ENCODE measurements at regions not wholly inside any gene's neighbourhood (a gene's known extent, or its start where the extent isn't known, plus 50 kb on each side); places are given as distances from the start of the nearest gene placed in this dataset.

- Mint-ChIP-seq H3K4me1 (no peaks in the 10 kb centered on the region), H3K36me3 (no peaks in the 10 kb centered on the region), H3K4me3 (no peak overlapping the region), H3K27me3 (no peaks in the 10 kb centered on the region), H3K9me3 (ENCODE audit: low read depth) (peaks cover 6% of the 10 kb centered on the region), H3K27ac (no peak overlapping the region)
- no peak for DNase-seq
- CTCF ChIA-PET, result no interaction called here
- ATAC-seq, result no peak
Observed at GRCh38 chr2:103451283-103451682, 689.5 kb downstream of the TMEM182 start.

- no peak overlapping the region for H3K4me3 Mint-ChIP-seq
- CTCF ChIA-PET, result no interaction called here
- no peaks in the 10 kb centered on the region for H3K27me3 Mint-ChIP-seq
- H3K9me3 Mint-ChIP-seq (ENCODE audit: low read depth), result peaks cover 5% of the 10 kb centered on the region
- H3K36me3 Mint-ChIP-seq, result no peaks in the 10 kb centered on the region
- DNase-seq, result no peak
- H3K4me1 Mint-ChIP-seq, result no peaks in the 10 kb centered on the region
- ATAC-seq, result no peak
- no peak overlapping the region for H3K27ac Mint-ChIP-seq
Observed at GRCh38 chr2:103459283-103459682, 697.5 kb downstream of the TMEM182 start.

DNA sequence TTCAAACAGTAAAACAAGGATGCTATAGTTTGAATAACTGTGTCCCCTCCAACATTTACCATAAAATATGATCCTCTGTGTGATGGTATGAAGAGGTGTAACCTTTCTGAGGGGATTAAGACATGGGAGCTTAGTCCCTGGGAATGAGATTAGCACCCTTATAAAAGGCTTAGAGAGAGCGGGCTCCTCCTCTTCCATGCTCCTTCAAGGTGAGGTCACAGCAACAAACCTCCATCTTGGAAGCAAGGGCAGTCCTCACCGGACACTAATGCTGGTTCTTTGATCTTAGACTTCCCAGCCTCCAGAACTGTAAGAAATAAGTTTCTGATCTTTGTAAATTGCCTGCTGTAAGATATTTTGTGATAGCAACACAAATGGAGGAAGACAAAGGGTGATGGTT, 700.3 kb downstream of the TMEM182 start:
- DNase-seq, result no peak
- Mint-ChIP-seq H3K4me3 (no peak overlapping the region), H3K27ac (no peak overlapping the region), H3K4me1 (no peaks in the 10 kb centered on the region), H3K27me3 (no peaks in the 10 kb centered on the region), H3K9me3 (ENCODE audit: low read depth) (peaks cover 8% of the 10 kb centered on the region), H3K36me3 (no peaks in the 10 kb centered on the region)
- no peak for ATAC-seq
- CTCF ChIA-PET, result no interaction called here

- no peaks in the 10 kb centered on the region for H3K27me3 Mint-ChIP-seq
- no peak overlapping the region for H3K27ac Mint-ChIP-seq
- CTCF ChIA-PET, result no interaction called here
- DNase-seq, result no peak
- H3K9me3 Mint-ChIP-seq (ENCODE audit: low read depth), result peaks cover 8% of the 10 kb centered on the region
- H3K4me3 Mint-ChIP-seq, result no peak overlapping the region
- no peak for ATAC-seq
- H3K4me1 Mint-ChIP-seq, result no peaks in the 10 kb centered on the region
- H3K36me3 Mint-ChIP-seq, result no peaks in the 10 kb centered on the region
Observed at GRCh38 chr2:103462712-103463111, 700.9 kb downstream of the TMEM182 start.

GRCh38 chr2:103464831-103465230, 703.0 kb downstream of the TMEM182 start:
- H3K27ac Mint-ChIP-seq, result no peak overlapping the region
- ATAC-seq (no peak), DNase-seq (no peak)
- peaks cover 8% of the 10 kb centered on the region for H3K9me3 Mint-ChIP-seq (ENCODE audit: low read depth)
- no peaks in the 10 kb centered on the region for H3K36me3 Mint-ChIP-seq
- H3K4me1 Mint-ChIP-seq, result no peaks in the 10 kb centered on the region
- H3K27me3 Mint-ChIP-seq, result no peaks in the 10 kb centered on the region
- CTCF ChIA-PET, result no interaction called here
- H3K4me3 Mint-ChIP-seq, result no peak overlapping the region

- Mint-ChIP-seq H3K4me1 (no peaks in the 10 kb centered on the region), H3K9me3 (ENCODE audit: low read depth) (peaks cover 8% of the 10 kb centered on the region), H3K36me3 (no peaks in the 10 kb centered on the region), H3K4me3 (no peak overlapping the region), H3K27ac (no peak overlapping the region), H3K27me3 (no peaks in the 10 kb centered on the region)
- ATAC-seq (no peak), DNase-seq (no peak)
- CTCF ChIA-PET, result no interaction called here
Observed at GRCh38 chr2:103469800-103470199, 708.0 kb downstream of the TMEM182 start.

- H3K4me3 Mint-ChIP-seq, result no peak overlapping the region
- CTCF ChIA-PET, result no interaction called here
- no peak overlapping the region for H3K27ac Mint-ChIP-seq
- ATAC-seq, result no peak
- no peaks in the 10 kb centered on the region for H3K4me1 Mint-ChIP-seq
- peaks cover 16% of the 10 kb centered on the region for H3K9me3 Mint-ChIP-seq (ENCODE audit: low read depth)
- no peaks in the 10 kb centered on the region for H3K36me3 Mint-ChIP-seq
- H3K27me3 Mint-ChIP-seq, result no peaks in the 10 kb centered on the region
- DNase-seq, result no peak
Observed at GRCh38 chr2:103484906-103485305, 723.1 kb downstream of the TMEM182 start.

DNA sequence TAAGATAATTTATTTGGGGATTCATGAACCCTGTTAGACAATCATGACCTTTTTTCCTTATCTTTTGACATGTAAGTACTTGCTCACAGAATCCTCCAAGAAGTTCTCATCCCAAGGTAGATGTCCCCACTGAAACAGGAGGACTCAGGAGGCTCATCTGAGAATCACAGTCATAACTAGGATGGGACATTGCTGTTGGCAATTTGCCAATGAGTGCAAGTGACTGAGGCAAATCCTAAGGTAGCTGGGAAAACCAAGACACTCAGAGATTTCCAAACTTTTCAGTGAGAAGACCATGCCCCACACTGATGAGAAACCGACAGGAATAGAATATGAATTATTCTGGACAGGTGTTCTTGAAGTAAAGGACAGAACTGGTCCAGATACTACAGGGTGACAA, 735.0 kb downstream of the TMEM182 start:
- Mint-ChIP-seq H3K36me3 (no peaks in the 10 kb centered on the region), H3K9me3 (ENCODE audit: low read depth) (peaks cover 11% of the 10 kb centered on the region), H3K4me3 (no peak overlapping the region), H3K27me3 (no peaks in the 10 kb centered on the region), H3K27ac (no peak overlapping the region), H3K4me1 (no peaks in the 10 kb centered on the region)
- ATAC-seq, result no peak
- CTCF ChIA-PET, result no interaction called here
- no peak for DNase-seq

DNA sequence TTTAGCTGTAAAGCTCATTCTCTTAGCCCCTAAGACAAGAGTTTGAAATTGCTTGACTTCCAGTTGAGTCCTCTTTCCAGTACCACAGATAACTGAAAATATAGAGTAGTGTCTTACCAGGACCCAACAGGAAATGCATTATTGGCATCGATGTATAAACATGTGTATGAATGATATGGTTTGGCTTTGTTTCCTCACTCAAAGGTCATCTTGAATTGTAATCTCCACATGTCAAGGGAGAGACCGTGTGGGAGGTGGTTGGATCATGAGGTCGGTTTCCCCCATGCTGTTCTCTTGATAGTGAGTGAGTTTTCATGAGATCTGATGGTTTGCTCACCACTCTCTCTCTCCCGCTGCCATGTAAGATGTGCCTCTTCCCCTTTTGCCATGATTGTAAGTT, 745.0 kb downstream of the TMEM182 start:
- no peaks in the 10 kb centered on the region for H3K4me1 Mint-ChIP-seq
- H3K4me3 Mint-ChIP-seq, result no peak overlapping the region
- H3K27ac Mint-ChIP-seq, result no peak overlapping the region
- CTCF ChIA-PET, result no interaction called here
- no peak for ATAC-seq
- no peaks in the 10 kb centered on the region for H3K27me3 Mint-ChIP-seq
- no peak for DNase-seq
- H3K36me3 Mint-ChIP-seq, result no peaks in the 10 kb centered on the region
- H3K9me3 Mint-ChIP-seq (ENCODE audit: low read depth), result peaks cover 5% of the 10 kb centered on the region

DNA sequence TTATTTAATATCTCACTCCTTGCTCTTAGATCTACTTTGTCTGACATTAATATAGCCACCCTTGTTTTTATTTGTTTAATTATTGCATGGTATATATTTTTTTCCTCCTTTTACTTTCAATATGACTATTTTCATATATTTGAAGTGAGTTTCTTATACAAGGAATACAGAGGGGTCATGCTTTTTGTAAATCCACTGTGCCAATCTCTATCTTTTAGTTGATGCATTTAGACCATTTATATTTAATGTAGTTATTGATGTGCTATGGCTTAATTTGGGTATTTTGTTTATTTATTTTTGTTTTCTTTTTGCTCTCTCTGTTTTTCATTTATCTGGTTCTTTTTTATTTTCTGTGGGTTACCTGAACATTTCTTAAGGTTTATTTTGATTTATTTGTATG, 750.6 kb downstream of the TMEM182 start:
- Mint-ChIP-seq H3K27ac (no peak overlapping the region), H3K9me3 (ENCODE audit: low read depth) (peaks cover 10% of the 10 kb centered on the region), H3K27me3 (no peaks in the 10 kb centered on the region), H3K4me3 (no peak overlapping the region), H3K36me3 (no peaks in the 10 kb centered on the region), H3K4me1 (no peaks in the 10 kb centered on the region)
- ATAC-seq, result no peak
- CTCF ChIA-PET, result no interaction called here
- DNase-seq, result no peak

DNA sequence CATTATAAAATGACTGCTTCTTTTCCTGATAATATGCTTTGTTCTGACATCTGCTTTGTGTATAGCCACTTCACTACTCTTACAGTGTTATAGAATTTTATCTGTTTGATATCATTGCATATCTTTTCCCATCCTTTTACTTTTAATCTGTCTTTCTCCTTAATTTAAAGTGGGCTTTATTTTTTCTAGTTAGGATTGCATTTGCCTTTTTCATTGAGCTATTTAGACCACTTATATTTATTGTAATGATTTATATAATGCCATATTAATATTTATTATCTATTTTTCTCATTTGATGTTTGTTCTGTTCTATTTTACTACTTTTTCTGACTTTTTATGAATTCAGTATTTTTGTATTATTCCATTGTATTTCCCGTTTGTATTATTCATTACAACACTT, 758.7 kb downstream of the TMEM182 start:
- DNase-seq (no peak), ATAC-seq (no peak)
- Mint-ChIP-seq H3K9me3 (ENCODE audit: low read depth) (peaks cover 6% of the 10 kb centered on the region), H3K27ac (no peak overlapping the region), H3K4me3 (no peak overlapping the region), H3K27me3 (no peaks in the 10 kb centered on the region), H3K36me3 (no peaks in the 10 kb centered on the region), H3K4me1 (no peaks in the 10 kb centered on the region)
- CTCF ChIA-PET, result no interaction called here

- Mint-ChIP-seq H3K9me3 (ENCODE audit: low read depth) (peaks cover 6% of the 10 kb centered on the region), H3K27me3 (no peaks in the 10 kb centered on the region), H3K36me3 (no peaks in the 10 kb centered on the region), H3K4me3 (no peak overlapping the region), H3K4me1 (no peaks in the 10 kb centered on the region), H3K27ac (no peak overlapping the region)
- no peak for DNase-seq
- CTCF ChIA-PET, result no interaction called here
- no peak for ATAC-seq
Observed at GRCh38 chr2:103525756-103526155, 763.9 kb downstream of the TMEM182 start.

- H3K36me3 Mint-ChIP-seq, result no peaks in the 10 kb centered on the region
- ATAC-seq (no peak), DNase-seq (no peak)
- no peaks in the 10 kb centered on the region for H3K4me1 Mint-ChIP-seq
- no peaks in the 10 kb centered on the region for H3K27me3 Mint-ChIP-seq
- H3K9me3 Mint-ChIP-seq (ENCODE audit: low read depth), result peaks cover 6% of the 10 kb centered on the region
- H3K4me3 Mint-ChIP-seq, result no peak overlapping the region
- CTCF ChIA-PET, result no interaction called here
- no peak overlapping the region for H3K27ac Mint-ChIP-seq
Observed at GRCh38 chr2:103526757-103527156, 764.9 kb downstream of the TMEM182 start.

DNA sequence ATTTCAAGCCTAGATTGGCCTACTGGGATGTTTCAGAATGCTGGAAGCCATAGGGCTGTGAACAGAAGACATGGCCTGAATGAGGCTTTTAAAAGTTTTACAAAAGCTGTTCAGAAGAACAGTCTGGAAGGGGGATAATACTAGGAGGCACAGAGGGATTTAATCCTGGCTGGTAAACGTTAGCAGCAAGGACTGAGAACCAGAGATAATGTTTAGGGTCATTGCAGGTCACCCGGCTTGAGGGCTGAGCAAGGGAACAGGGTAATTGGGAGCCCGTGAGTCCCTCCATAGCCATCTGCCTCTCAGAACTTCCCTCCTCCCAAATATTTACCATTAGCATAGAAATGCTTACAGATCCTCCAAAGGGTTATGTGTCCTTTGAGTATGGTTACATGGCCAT, 765.4 kb downstream of the TMEM182 start:
- Mint-ChIP-seq H3K4me3 (no peak overlapping the region), H3K4me1 (no peaks in the 10 kb centered on the region), H3K27me3 (no peaks in the 10 kb centered on the region), H3K36me3 (no peaks in the 10 kb centered on the region), H3K9me3 (ENCODE audit: low read depth) (peaks cover 6% of the 10 kb centered on the region), H3K27ac (no peak overlapping the region)
- CTCF ChIA-PET, result no interaction called here
- ATAC-seq (no peak), DNase-seq (no peak)

GRCh38 chr2:103529798-103530502, 768.1 kb downstream of the TMEM182 start:
- CTCF ChIA-PET, result no interaction called here
- no peaks in the 10 kb centered on the region for H3K36me3 Mint-ChIP-seq
- H3K4me3 Mint-ChIP-seq, result no peak overlapping the region
- ATAC-seq, result no peak
- H3K27ac Mint-ChIP-seq, result no peak overlapping the region
- H3K9me3 Mint-ChIP-seq (ENCODE audit: low read depth), result peaks cover 7% of the 10 kb centered on the region
- no peaks in the 10 kb centered on the region for H3K27me3 Mint-ChIP-seq
- no peak for DNase-seq
- no peaks in the 10 kb centered on the region for H3K4me1 Mint-ChIP-seq
